ENCODE measurements at regions not wholly inside any gene's neighbourhood (a gene's known extent, or its start where the extent isn't known, plus 50 kb on each side); places are given as distances from the start of the nearest gene placed in this dataset.

GRCh38 chr9:107815782-107816560 lies 326.4 kb upstream of the KLF4 start:
- no peak overlapping the region for H3K27ac ChIP-seq
- H3K27me3 ChIP-seq = no peaks in the 10 kb centered on the region
- no peak for DNase-seq
- no peaks in the 10 kb centered on the region for H3K9me3 ChIP-seq
- H3K36me3 ChIP-seq = no peaks in the 10 kb centered on the region
- no peak overlapping the region for H3K4me3 ChIP-seq
- H3K4me1 ChIP-seq = peaks cover 0 to 6% (median 0%) of the 10 kb centered on the region in 4 donors
- no peak for TF ChIP-seq CTCF (IDR thresholded peaks at IDR 0.05)
- TF ChIP-seq POLR2A (IDR thresholded peaks at IDR 0.05) = no peak

GRCh38 chr9:107813287-107813686 lies 323.7 kb upstream of the KLF4 start:
- Histone ChIP-seq H3K4me3 (no peak overlapping the region), H3K36me3 (no peaks in the 10 kb centered on the region), H3K27ac (no peak overlapping the region), H3K4me1 (no peaks in the 10 kb centered on the region), H3K9me3 (no peaks in the 10 kb centered on the region), H3K27me3 (no peaks in the 10 kb centered on the region)
- DNase-seq = peak in 1 of 3 donors; percentile 51
- TF ChIP-seq POLR2A (IDR thresholded peaks at IDR 0.05) = no peak
- no peak for TF ChIP-seq CTCF (IDR thresholded peaks at IDR 0.05)

GRCh38 chr9:107810461-107810961 lies 320.9 kb upstream of the KLF4 start:
- TF ChIP-seq CTCF (IDR thresholded peaks at IDR 0.05) = no peak
- Histone ChIP-seq H3K27ac (peak overlapping the region in 1 of 4 donors; percentile 15), H3K4me3 (no peak overlapping the region), H3K4me1 (no peaks in the 10 kb centered on the region), H3K36me3 (no peaks in the 10 kb centered on the region), H3K9me3 (no peaks in the 10 kb centered on the region), H3K27me3 (no peaks in the 10 kb centered on the region)
- no peak for DNase-seq

- H3K4me1 ChIP-seq = no peaks in the 10 kb centered on the region
- no peak overlapping the region for H3K4me3 ChIP-seq
- peak overlapping the region in 1 of 4 donors; percentile 15 for H3K27ac ChIP-seq
- DNase-seq = peak in 1 of 3 donors; percentile 68
- H3K27me3 ChIP-seq = no peaks in the 10 kb centered on the region
- TF ChIP-seq POLR2A (IDR thresholded peaks at IDR 0.05) (no peak), CTCF (IDR thresholded peaks at IDR 0.05) (no peak)
- no peaks in the 10 kb centered on the region for H3K9me3 ChIP-seq
- H3K36me3 ChIP-seq = no peaks in the 10 kb centered on the region
Measured at GRCh38 chr9:107809871-107810460, 320.4 kb upstream of the KLF4 start.

- Histone ChIP-seq H3K9me3 (no peaks in the 10 kb centered on the region), H3K27ac (no peak overlapping the region), H3K4me1 (no peaks in the 10 kb centered on the region), H3K36me3 (no peaks in the 10 kb centered on the region), H3K4me3 (no peak overlapping the region), H3K27me3 (no peaks in the 10 kb centered on the region)
- DNase-seq = no peak
- TF ChIP-seq CTCF (IDR thresholded peaks at IDR 0.05) (no peak), POLR2A (IDR thresholded peaks at IDR 0.05) (no peak)
Measured at GRCh38 chr9:107807183-107807582, 317.6 kb upstream of the KLF4 start.
